B cell (primary cell): ENCODE measurements at regions not wholly inside any gene's neighbourhood (a gene's known extent, or its start where the extent isn't known, plus 50 kb on each side); places are given as distances from the start of the nearest gene placed in this dataset.

ENCODE experiments used
- ATAC-seq: fragments of 200-7000 bp; cut with Tn5 transposase; one replicate; pipeline ENCODE4 v1.10.0; 2021; ENCODE audit warnings: low read depth, mild to moderate bottlenecking, moderate number of reproducible peaks, moderate library complexity
- CTCF ChIA-PET: fragments of 350-600 bp; sonication (Branson Sonifier 250); formaldehyde crosslinking; loops from one replicate; lab custom pipeline; 2021; ENCODE audit warnings: antibody characterized with exemption, inconsistent platforms; lab: Charles Lee
- POLR2A ChIA-PET: fragments of 350-600 bp; sonication (Branson Sonifier 250); formaldehyde crosslinking; loops from one replicate; lab custom pipeline; 2021; ENCODE audit warnings: antibody characterized with exemption; lab: Charles Lee
- DNase-seq: peaks from one replicate; pipeline ENCODE4 v3.0.0; 2013
- H2AFZ ChIP-seq: 2 replicates; pipeline ENCODE4 v1.6.1; 2012; ENCODE audit warnings: mild to moderate bottlenecking, low read depth, low read length; ENCODE audit not compliant: insufficient read depth, poor library complexity, severe bottlenecking
- H3K27ac ChIP-seq, 2 donors: 1 replicate in 1 of 2; 2 replicates in 1 of 2; pipeline ENCODE4 v1.5.1; 2012 to 2013; ENCODE audit warnings: low read length in 2 of 2, mild to moderate bottlenecking in 2 of 2, moderate library complexity in 1 of 2
- H3K27me3 ChIP-seq, 4 experiments: fragments of 200-600 bp in 1 of 4; sonication (generic) in 1 of 4; replicated peaks in 1 of 4; 1 replicate in 2 of 4; 2 replicates in 2 of 4; pipeline versions ENCODE4 v1.6.1 to v1.7.0; 2013 to 2016; ENCODE audit warnings: low read length in 3 of 4, mild to moderate bottlenecking in 2 of 4, mixed read lengths in 1 of 4, moderate library complexity in 1 of 4; ENCODE audit not compliant: insufficient read depth in 4 of 4, control insufficient read depth in 3 of 4; ENCODE audit errors: control extremely low read depth in 1 of 4
- H3K36me3 ChIP-seq, 2 experiments: replicated peaks in 1 of 2; 1 replicate in 1 of 2; 2 replicates in 1 of 2; pipeline versions ENCODE4 v1.6.1 to v1.7.1; 2013; ENCODE audit warnings: low read length in 1 of 2; ENCODE audit not compliant: insufficient read depth in 2 of 2, control insufficient read depth in 1 of 2; ENCODE audit errors: control extremely low read depth in 1 of 2, extremely low read depth in 1 of 2
- H3K4me1 ChIP-seq, 2 donors: fragments of 200-600 bp in 1 of 2; sonication (generic) in 1 of 2; 1 replicate in 1 of 2; 2 replicates in 1 of 2; pipeline versions ENCODE4 v1.5.1 to v1.6.1; 2013 to 2017; ENCODE audit warnings: low read length in 2 of 2; ENCODE audit not compliant: control insufficient read depth in 2 of 2, insufficient read depth in 2 of 2
- H3K4me2 ChIP-seq: replicated peaks from 2 replicates; pipeline ENCODE3; 2012; ENCODE audit warnings: mild to moderate bottlenecking, low read depth, low read length; ENCODE audit not compliant: poor library complexity, severe bottlenecking
- H3K4me3 ChIP-seq, 5 experiments: fragments of 200-600 bp in 1 of 5; sonication (generic) in 1 of 5; 1 replicate in 3 of 5; 2 replicates in 2 of 5; pipeline versions ENCODE4 v1.5.1 to v1.7.0; 2011 to 2016; ENCODE audit warnings: low read length in 4 of 5, mild to moderate bottlenecking in 4 of 5, low read depth in 2 of 5, control low read depth in 1 of 5, moderate library complexity in 1 of 5; ENCODE audit not compliant: insufficient read depth in 1 of 5; ENCODE audit errors: control extremely low read depth in 1 of 5, extremely low read depth in 1 of 5
- H3K79me2 ChIP-seq: fragments of 200-600 bp; sonication (generic); one replicate; pipeline ENCODE4 v1.6.0; 2016; ENCODE audit warnings: low read length; ENCODE audit not compliant: control insufficient read depth, insufficient read depth
- H3K9ac ChIP-seq: fragments of 200-600 bp; sonication (generic); 2 replicates; pipeline ENCODE4 v1.6.1; 2017; ENCODE audit warnings: mild to moderate bottlenecking, low read length, moderate library complexity
- H3K9me3 ChIP-seq, 3 donors: one replicate each; pipeline versions ENCODE4 v1.6.1 to v1.7.1; 2013; ENCODE audit warnings: low read length in 2 of 3; ENCODE audit not compliant: control insufficient read depth in 2 of 3, insufficient read depth in 1 of 3; ENCODE audit errors: control extremely low read depth in 1 of 3
- H4K20me1 ChIP-seq: 2 replicates; pipeline ENCODE4 v1.6.0; 2012; ENCODE audit warnings: mild to moderate bottlenecking, low read length; ENCODE audit not compliant: insufficient read depth, control insufficient read depth, poor library complexity, severe bottlenecking
- H3K27ac Mint-ChIP-seq: one replicate; pipeline ENCODE4 v1.8.0; 2021; ENCODE audit warnings: mixed read lengths
- H3K27me3 Mint-ChIP-seq: one replicate; pipeline ENCODE4 v1.8.0; 2021; ENCODE audit warnings: mixed read lengths
- H3K4me1 Mint-ChIP-seq: one replicate; pipeline ENCODE4 v1.8.0; 2021; ENCODE audit warnings: mixed read lengths
- H3K4me3 Mint-ChIP-seq: one replicate; pipeline ENCODE4 v1.8.0; 2021; ENCODE audit warnings: mixed read lengths
- H3K9me3 Mint-ChIP-seq: one replicate; pipeline ENCODE4 v1.8.0; 2022; ENCODE audit warnings: mixed read lengths; ENCODE audit not compliant: insufficient read depth
- CTCF ChIP-seq: fragments of 200-600 bp; IDR thresholded peaks from one replicate; pipeline ENCODE4 v1.8.0; 2022; ENCODE audit warnings: antibody characterized with exemption, mild to moderate bottlenecking
- EZH2 ChIP-seq: IDR thresholded peaks from 2 replicates; pipeline ENCODE4 v1.6.1; 2012; ENCODE audit warnings: borderline replicate concordance, low read depth, mild to moderate bottlenecking, moderate library complexity, low read length; ENCODE audit not compliant: insufficient read depth, poor library complexity, severe bottlenecking
- WGBS: methylation state at CpG from one replicate; pipeline ENCODE4 v1.1.5; 2013; ENCODE audit warnings: missing lambda C conversion rate; ENCODE audit not compliant: insufficient coverage; 5-methylcytosine and 5-hydroxymethylcytosine counted together
- intact Hi-C: fragments of 100-400 bp; cut with micrococcal nuclease; formaldehyde crosslinking; loops from one replicate; pipeline ENCODE4 v1.10.0; 2022

DNA sequence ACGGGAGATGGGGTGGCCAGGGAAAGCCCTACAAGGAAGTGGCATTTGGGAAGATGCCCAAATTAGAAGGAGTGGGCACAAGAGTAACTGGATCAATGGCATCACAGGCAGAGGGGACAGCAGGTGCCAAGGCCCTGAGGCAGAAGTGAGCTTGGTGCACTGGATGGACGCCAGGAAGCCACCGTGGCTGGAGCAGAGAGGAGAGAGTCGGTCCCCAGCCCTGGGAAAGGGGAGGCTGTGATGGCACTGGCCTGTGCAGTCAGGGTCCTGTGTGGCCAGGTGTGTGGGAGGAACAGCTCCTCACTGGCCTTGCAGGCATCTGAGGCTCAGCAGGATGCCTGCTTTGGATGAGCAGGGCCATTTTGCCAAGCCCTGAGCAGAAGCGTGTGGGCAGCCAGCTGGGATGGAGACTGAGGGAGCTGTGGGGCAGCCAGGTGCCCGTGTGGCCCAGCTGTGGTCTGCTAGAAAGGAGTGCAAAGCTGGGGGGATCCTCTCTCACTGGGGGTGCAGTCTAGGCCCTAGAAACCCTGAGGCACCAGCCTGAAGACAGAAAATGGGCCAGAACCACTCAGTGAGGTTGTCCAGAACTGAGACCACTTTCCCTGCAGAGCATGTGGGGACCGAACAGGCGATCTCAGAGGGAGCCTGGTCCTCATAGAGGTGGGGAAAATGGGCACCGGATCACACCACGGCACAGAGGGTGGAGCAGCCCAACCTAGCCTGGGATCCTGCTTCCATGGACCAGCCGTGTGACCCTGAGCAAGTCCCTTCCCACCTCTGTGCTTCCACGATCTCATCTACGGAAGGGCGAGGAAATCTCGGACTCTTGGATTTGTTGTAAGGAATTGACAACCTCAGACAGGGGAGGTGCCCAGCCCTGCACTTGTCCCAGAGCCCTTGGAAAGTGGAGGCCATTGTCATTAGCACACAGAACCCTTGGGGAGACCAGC, 78.6 kb upstream of the RTL6 start:
- Mint-ChIP-seq H3K9me3 (no peaks in the 10 kb centered on the region), H3K4me3 (no peak overlapping the region), H3K27ac (no peak overlapping the region), H3K27me3 (peaks cover 9% of the 10 kb centered on the region), H3K4me1 (no peaks in the 10 kb centered on the region)
- Histone ChIP-seq H3K9ac (no peak overlapping the region), H4K20me1 (no peaks in the 10 kb centered on the region), H3K4me2 (no peak overlapping the region), H3K36me3 (no peaks in the 10 kb centered on the region), H3K79me2 (no peaks in the 10 kb centered on the region), H3K27me3 (no peaks in the 10 kb centered on the region), H3K4me3 (no peak overlapping the region), H3K27ac (no peak overlapping the region), H2AFZ (no peak overlapping the region), H3K9me3 (no peaks in the 10 kb centered on the region), H3K4me1 (no peaks in the 10 kb centered on the region)
- WGBS: 82% methylated on average over 15 of the region's 15 CpGs
- no peak for TF ChIP-seq EZH2
- TF ChIP-seq CTCF: no peak
- POLR2A ChIA-PET: no interaction called here
- no peak for DNase-seq
- intact Hi-C loops: no loop called here
- CTCF ChIA-PET: no interaction called here
- no peak for ATAC-seq
